ENCODE measurements at regions not wholly inside any gene's neighbourhood (a gene's known extent, or its start where the extent isn't known, plus 50 kb on each side); places are given as distances from the start of the nearest gene placed in this dataset.

GRCh38 chrX:117751155-117751554, 365.5 kb downstream of the KLHL13 start:
- 0 to 52% (median 43%) methylated on average over 1 to 2 of the region's 2 CpGs; no CpG with 5 or more reads in 7 of the 10 experiments for WGBS, 10 experiments
- no peaks in the 10 kb centered on the region for H3K4me1 ChIP-seq (replicated peaks in 1 of 2)
- in situ Hi-C loops (cut with MboI; ENCODE audit: low pct_unique_long_range_greater_than_20kb in 2 of 9, low sequenced_read_pairs in 9 of 9, unreplicated experiment in 9 of 9) = no loop called here
- no peak for ATAC-seq (replicated peaks in 6 of 8)
- H3K4me3 ChIP-seq = no peak overlapping the region
- H3K27ac ChIP-seq = no peak overlapping the region

GRCh38 chrX:117744958-117745357, 371.7 kb downstream of the KLHL13 start:
- Histone ChIP-seq H3K27ac (no peak overlapping the region), H3K4me1 (replicated peaks in 1 of 2) (no peaks in the 10 kb centered on the region), H3K4me3 (no peak overlapping the region)
- ATAC-seq (replicated peaks in 6 of 8) = no peak
- in situ Hi-C loops (cut with MboI; ENCODE audit: low pct_unique_long_range_greater_than_20kb in 2 of 9, low sequenced_read_pairs in 9 of 9, unreplicated experiment in 9 of 9) = no loop called here

- in situ Hi-C loops (cut with MboI; ENCODE audit: low pct_unique_long_range_greater_than_20kb in 2 of 9, low sequenced_read_pairs in 9 of 9, unreplicated experiment in 9 of 9) = no loop called here
- ATAC-seq (replicated peaks in 6 of 8) = no peak
- Histone ChIP-seq H3K27ac (no peak overlapping the region), H3K4me3 (no peak overlapping the region), H3K4me1 (replicated peaks in 1 of 2) (no peaks in the 10 kb centered on the region)
- WGBS, 10 experiments = 30% methylated on average over 2 of the region's 3 CpGs; no CpG with 5 or more reads in 9 of the 10 experiments
Observed at GRCh38 chrX:117743469-117744251, 372.9 kb downstream of the KLHL13 start.

GRCh38 chrX:117713411-117713810, 403.2 kb downstream of the KLHL13 start:
- Histone ChIP-seq H3K4me1 (replicated peaks in 1 of 2) (no peaks in the 10 kb centered on the region), H3K27ac (no peak overlapping the region), H3K4me3 (no peak overlapping the region)
- in situ Hi-C loops (cut with MboI; ENCODE audit: low pct_unique_long_range_greater_than_20kb in 2 of 9, low sequenced_read_pairs in 9 of 9, unreplicated experiment in 9 of 9) = no loop called here
- WGBS, 10 experiments = 20 to 60% (median 27%) methylated on average over 1 of the region's 1 CpG; no CpG with 5 or more reads in 7 of the 10 experiments
- no peak for ATAC-seq (replicated peaks in 6 of 8)

- 0 to 22% methylated on average over 1 of the region's 1 CpG; no CpG with 5 or more reads in 8 of the 10 experiments for WGBS, 10 experiments
- no peak for ATAC-seq (replicated peaks in 6 of 8)
- Histone ChIP-seq H3K4me1 (replicated peaks in 1 of 2) (no peaks in the 10 kb centered on the region), H3K4me3 (no peak overlapping the region), H3K27ac (no peak overlapping the region)
- in situ Hi-C loops (cut with MboI; ENCODE audit: low pct_unique_long_range_greater_than_20kb in 2 of 9, low sequenced_read_pairs in 9 of 9, unreplicated experiment in 9 of 9) = no loop called here
Observed at GRCh38 chrX:117711782-117712181, 404.8 kb downstream of the KLHL13 start.

GRCh38 chrX:117707948-117708743, 408.5 kb downstream of the KLHL13 start:
- in situ Hi-C loops (cut with MboI; ENCODE audit: low pct_unique_long_range_greater_than_20kb in 2 of 9, low sequenced_read_pairs in 9 of 9, unreplicated experiment in 9 of 9) = no loop called here
- WGBS, 10 experiments = 20 to 100% (median 68%) methylated on average over 1 to 3 of the region's 8 CpGs; no CpG with 5 or more reads in 6 of the 10 experiments
- ATAC-seq (replicated peaks in 6 of 8) = no peak
- Histone ChIP-seq H3K4me1 (replicated peaks in 1 of 2) (no peaks in the 10 kb centered on the region), H3K27ac (no peak overlapping the region), H3K4me3 (no peak overlapping the region)

- no peak for ATAC-seq (replicated peaks in 6 of 8)
- Histone ChIP-seq H3K4me1 (replicated peaks in 1 of 2) (no peaks in the 10 kb centered on the region), H3K27ac (no peak overlapping the region), H3K4me3 (no peak overlapping the region)
- in situ Hi-C loops (cut with MboI; ENCODE audit: low pct_unique_long_range_greater_than_20kb in 2 of 9, low sequenced_read_pairs in 9 of 9, unreplicated experiment in 9 of 9) = no loop called here
Observed at GRCh38 chrX:117701050-117701449, 415.6 kb downstream of the KLHL13 start.

- ATAC-seq (replicated peaks in 6 of 8) = no peak
- Histone ChIP-seq H3K4me3 (no peak overlapping the region), H3K27ac (no peak overlapping the region), H3K4me1 (replicated peaks in 1 of 2) (no peaks in the 10 kb centered on the region)
- 0 to 83% (median 22%) methylated on average over 1 to 3 of the region's 3 CpGs; no CpG with 5 or more reads in 4 of the 10 experiments for WGBS, 10 experiments
- in situ Hi-C loops (cut with MboI; ENCODE audit: low pct_unique_long_range_greater_than_20kb in 2 of 9, low sequenced_read_pairs in 9 of 9, unreplicated experiment in 9 of 9) = no loop called here
Observed at GRCh38 chrX:117689956-117690355, 426.7 kb downstream of the KLHL13 start.

GRCh38 chrX:117680286-117680685, 436.3 kb downstream of the KLHL13 start:
- no peaks in the 10 kb centered on the region for H3K4me1 ChIP-seq (replicated peaks in 1 of 2)
- in situ Hi-C loops (cut with MboI; ENCODE audit: low pct_unique_long_range_greater_than_20kb in 2 of 9, low sequenced_read_pairs in 9 of 9, unreplicated experiment in 9 of 9) = no loop called here
- H3K27ac ChIP-seq = no peak overlapping the region
- WGBS, 10 experiments = 0 to 40% (median 0%) methylated on average over 1 of the region's 1 CpG; no CpG with 5 or more reads in 7 of the 10 experiments
- H3K4me3 ChIP-seq = no peak overlapping the region
- ATAC-seq (replicated peaks in 6 of 8) = no peak

GRCh38 chrX:117653396-117653795, 463.2 kb downstream of the KLHL13 start:
- no peak for ATAC-seq (replicated peaks in 6 of 8)
- Histone ChIP-seq H3K4me3 (no peak overlapping the region), H3K27ac (no peak overlapping the region), H3K4me1 (replicated peaks in 1 of 2) (no peaks in the 10 kb centered on the region)
- in situ Hi-C loops (cut with MboI; ENCODE audit: low pct_unique_long_range_greater_than_20kb in 2 of 9, low sequenced_read_pairs in 9 of 9, unreplicated experiment in 9 of 9) = no loop called here

GRCh38 chrX:117645639-117646038, 471.0 kb downstream of the KLHL13 start:
- H3K4me3 ChIP-seq = no peak overlapping the region
- WGBS, 10 experiments = 14% methylated on average over 1 of the region's 1 CpG; no CpG with 5 or more reads in 9 of the 10 experiments
- in situ Hi-C loops (cut with MboI; ENCODE audit: low pct_unique_long_range_greater_than_20kb in 2 of 9, low sequenced_read_pairs in 9 of 9, unreplicated experiment in 9 of 9) = no loop called here
- no peak for ATAC-seq (replicated peaks in 6 of 8)
- no peak overlapping the region for H3K27ac ChIP-seq
- no peaks in the 10 kb centered on the region for H3K4me1 ChIP-seq (replicated peaks in 1 of 2)

GRCh38 chrX:117641913-117642656, 474.5 kb downstream of the KLHL13 start:
- H3K27ac ChIP-seq = no peak overlapping the region
- H3K4me1 ChIP-seq (replicated peaks in 1 of 2) = no peaks in the 10 kb centered on the region
- in situ Hi-C loops (cut with MboI; ENCODE audit: low pct_unique_long_range_greater_than_20kb in 2 of 9, low sequenced_read_pairs in 9 of 9, unreplicated experiment in 9 of 9) = no loop called here
- WGBS, 10 experiments = 31 to 90% (median 67%) methylated on average over 1 to 6 of the region's 6 CpGs; no CpG with 5 or more reads in 5 of the 10 experiments
- H3K4me3 ChIP-seq = no peak overlapping the region
- no peak for ATAC-seq (replicated peaks in 6 of 8)

GRCh38 chrX:117636826-117637225, 479.8 kb downstream of the KLHL13 start:
- WGBS, 10 experiments = 0 to 90% (median 48%) methylated on average over 1 of the region's 1 CpG; no CpG with 5 or more reads in 6 of the 10 experiments
- in situ Hi-C loops (cut with MboI; ENCODE audit: low pct_unique_long_range_greater_than_20kb in 2 of 9, low sequenced_read_pairs in 9 of 9, unreplicated experiment in 9 of 9) = no loop called here
- H3K4me1 ChIP-seq (replicated peaks in 1 of 2) = no peaks in the 10 kb centered on the region
- no peak overlapping the region for H3K4me3 ChIP-seq
- no peak for ATAC-seq (replicated peaks in 6 of 8)
- no peak overlapping the region for H3K27ac ChIP-seq
